ENCODE measurements at regions not wholly inside any gene's neighbourhood (a gene's known extent, or its start where the extent isn't known, plus 50 kb on each side); places are given as distances from the start of the nearest gene placed in this dataset.

DNA sequence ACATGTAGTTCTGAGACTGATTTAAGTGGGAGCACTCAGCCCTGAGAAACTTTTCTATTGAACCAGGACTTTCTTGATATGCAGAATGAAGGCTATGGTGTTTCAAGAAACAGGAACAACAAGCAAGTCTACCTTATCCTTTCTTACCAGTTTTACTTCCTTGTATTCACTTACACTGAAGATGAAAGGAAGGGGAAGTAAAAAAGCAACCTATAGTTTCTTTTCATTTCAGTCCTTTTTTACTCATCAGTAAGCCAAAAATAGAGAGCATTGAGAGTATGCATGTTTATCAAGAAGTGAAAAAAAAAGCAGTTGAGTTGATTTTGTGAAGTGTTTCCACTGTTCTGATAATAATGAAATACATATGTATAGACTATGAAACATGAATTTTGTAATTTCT, 1010.3 kb downstream of the AMY1C start (continued):
- TF ChIP-seq ZNF30 (CRISPR knock-in tag; IDR thresholded peaks at IDR 0.05) (no peak), ZNF788 (CRISPR knock-in tag; IDR thresholded peaks at IDR 0.05; ENCODE audit: borderline replicate concordance) (no peak), ZNF432 (CRISPR knock-in tag; IDR thresholded peaks at IDR 0.05; ENCODE audit: borderline replicate concordance) (no peak), ZNF552 (CRISPR knock-in tag; IDR thresholded peaks at IDR 0.05; ENCODE audit: borderline replicate concordance) (no peak), NCOA2 (CRISPR knock-in tag; IDR thresholded peaks at IDR 0.05) (no peak), NFATC3 (CRISPR knock-in tag; IDR thresholded peaks at IDR 0.05) (no peak), ZNF180 (CRISPR knock-in tag; IDR thresholded peaks at IDR 0.05; ENCODE audit: borderline replicate concordance, low read depth) (no peak), ZNF274 (CRISPR knock-in tag; IDR thresholded peaks at IDR 0.05) (no peak), ZNF501 (CRISPR knock-in tag; IDR thresholded peaks at IDR 0.05) (no peak)
- TF ChIP-seq, protein P1, sequence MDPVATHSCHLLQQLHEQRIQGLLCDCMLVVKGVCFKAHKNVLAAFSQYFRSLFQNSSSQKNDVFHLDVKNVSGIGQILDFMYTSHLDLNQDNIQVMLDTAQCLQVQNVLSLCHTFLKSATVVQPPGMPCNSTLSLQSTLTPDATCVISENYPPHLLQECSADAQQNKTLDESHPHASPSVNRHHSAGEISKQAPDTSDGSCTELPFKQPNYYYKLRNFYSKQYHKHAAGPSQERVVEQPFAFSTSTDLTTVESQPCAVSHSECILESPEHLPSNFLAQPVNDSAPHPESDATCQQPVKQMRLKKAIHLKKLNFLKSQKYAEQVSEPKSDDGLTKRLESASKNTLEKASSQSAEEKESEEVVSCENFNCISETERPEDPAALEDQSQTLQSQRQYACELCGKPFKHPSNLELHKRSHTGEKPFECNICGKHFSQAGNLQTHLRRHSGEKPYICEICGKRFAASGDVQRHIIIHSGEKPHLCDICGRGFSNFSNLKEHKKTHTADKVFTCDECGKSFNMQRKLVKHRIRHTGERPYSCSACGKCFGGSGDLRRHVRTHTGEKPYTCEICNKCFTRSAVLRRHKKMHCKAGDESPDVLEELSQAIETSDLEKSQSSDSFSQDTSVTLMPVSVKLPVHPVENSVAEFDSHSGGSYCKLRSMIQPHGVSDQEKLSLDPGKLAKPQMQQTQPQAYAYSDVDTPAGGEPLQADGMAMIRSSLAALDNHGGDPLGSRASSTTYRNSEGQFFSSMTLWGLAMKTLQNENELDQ (CRISPR knock-in tag; IDR thresholded peaks at IDR 0.05; ENCODE audit: borderline replicate concordance): no peak

DNA sequence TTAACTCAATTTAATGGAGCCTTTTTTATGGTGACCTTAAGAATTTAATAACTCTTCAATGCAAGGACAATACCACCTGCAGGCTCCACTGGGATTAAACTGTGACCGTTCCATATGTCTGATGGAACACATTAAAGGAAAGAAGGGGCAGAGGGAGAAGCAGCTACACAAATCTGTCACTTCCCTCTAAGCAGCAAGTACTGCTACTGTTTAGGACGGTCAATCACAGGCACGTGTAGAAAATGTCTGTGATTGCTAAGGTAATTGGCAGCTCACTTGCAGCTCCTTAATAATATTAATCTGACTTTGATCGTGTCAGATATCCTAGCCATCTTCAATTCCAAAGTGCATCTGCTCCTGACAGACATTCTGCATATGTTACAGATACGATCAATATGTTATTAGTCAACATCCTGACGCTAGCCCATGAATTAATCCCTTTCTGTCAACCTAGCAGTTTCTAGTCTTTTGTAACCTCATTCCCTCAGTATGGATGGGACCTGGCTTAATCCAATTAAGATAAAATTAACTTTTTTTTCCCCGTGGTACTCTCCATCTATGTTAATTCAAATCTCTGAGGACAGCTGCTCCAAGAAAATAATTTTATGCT, 1012.4 kb downstream of the AMY1C start:
- POLR2A ChIA-PET: no interaction called here
- no peak overlapping the region for H3K4me2 ChIP-seq (ENCODE audit: low read depth, low read length)
- intact Hi-C loops (cut with micrococcal nuclease; ENCODE audit: unreplicated experiment): no loop called here
- no peaks in the 10 kb centered on the region for H3K9me3 ChIP-seq (ENCODE audit: low read length)
- H3K4me1 ChIP-seq (ENCODE audit: insufficient read depth, low read length): no peaks in the 10 kb centered on the region
- DNase-seq (ENCODE audit: low spot score): no peak
- WGBS (ENCODE audit: low lambda C conversion rate): 0% methylated on average over 7 of the region's 7 CpGs
- in situ Hi-C loops (cut with HindIII; ENCODE audit: extremely low pct_ligation_motif_present, low pct_unique_long_range_greater_than_20kb): no loop called here
- no peak overlapping the region for H3K4me3 ChIP-seq (replicated peaks in 1 of 3; ENCODE audit: insufficient read depth in 1 of 3, low read depth in 2 of 3, low read length in 3 of 3)
- no peak for FAIRE-seq
- ATAC-seq: no peak
- no peaks in the 10 kb centered on the region for H3K79me2 ChIP-seq (ENCODE audit: insufficient read depth, low read length)
- H3K36me3 ChIP-seq (replicated peaks in 1 of 2; ENCODE audit: control insufficient read depth in 1 of 2, insufficient read depth in 2 of 2, low read length in 2 of 2): no peaks in the 10 kb centered on the region
- no TSS peak for BruUV-seq (replicated peaks)
- no peak overlapping the region for H3K27ac ChIP-seq (ENCODE audit: extremely low read length, insufficient read depth, low read length)
- no peak overlapping the region for H2AFZ ChIP-seq (ENCODE audit: low read length)
- CTCF ChIA-PET (ENCODE audit: low intra/inter-chr PET ratio, low total read pairs): no interaction called here
- no peaks in the 10 kb centered on the region for H4K20me1 ChIP-seq (ENCODE audit: insufficient read depth, low read length)
- no peak overlapping the region for H3K9ac ChIP-seq (ENCODE audit: insufficient read depth, low read depth, low read length)
- H3K27me3 ChIP-seq (ENCODE audit: control insufficient read depth in 1 of 2, insufficient read depth in 2 of 2, low read length in 2 of 2): no peaks in the 10 kb centered on the region
- TF ChIP-seq KLF9 (CRISPR knock-in tag; IDR thresholded peaks at IDR 0.05; ENCODE audit: low read depth): no peak
- TF ChIP-seq KDM4B (CRISPR knock-in tag; IDR thresholded peaks at IDR 0.05): no peak
- no peak for TF ChIP-seq AKAP8 (CRISPR knock-in tag; IDR thresholded peaks at IDR 0.05)
- TF ChIP-seq, protein P2, sequence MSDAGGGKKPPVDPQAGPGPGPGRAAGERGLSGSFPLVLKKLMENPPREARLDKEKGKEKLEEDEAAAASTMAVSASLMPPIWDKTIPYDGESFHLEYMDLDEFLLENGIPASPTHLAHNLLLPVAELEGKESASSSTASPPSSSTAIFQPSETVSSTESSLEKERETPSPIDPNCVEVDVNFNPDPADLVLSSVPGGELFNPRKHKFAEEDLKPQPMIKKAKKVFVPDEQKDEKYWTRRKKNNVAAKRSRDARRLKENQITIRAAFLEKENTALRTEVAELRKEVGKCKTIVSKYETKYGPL (CRISPR knock-in tag; IDR thresholded peaks at IDR 0.05): no peak
- no peak for TF ChIP-seq ZNF644 (CRISPR knock-in tag; IDR thresholded peaks at IDR 0.05; ENCODE audit: low read depth)
- TF ChIP-seq, protein P3, sequence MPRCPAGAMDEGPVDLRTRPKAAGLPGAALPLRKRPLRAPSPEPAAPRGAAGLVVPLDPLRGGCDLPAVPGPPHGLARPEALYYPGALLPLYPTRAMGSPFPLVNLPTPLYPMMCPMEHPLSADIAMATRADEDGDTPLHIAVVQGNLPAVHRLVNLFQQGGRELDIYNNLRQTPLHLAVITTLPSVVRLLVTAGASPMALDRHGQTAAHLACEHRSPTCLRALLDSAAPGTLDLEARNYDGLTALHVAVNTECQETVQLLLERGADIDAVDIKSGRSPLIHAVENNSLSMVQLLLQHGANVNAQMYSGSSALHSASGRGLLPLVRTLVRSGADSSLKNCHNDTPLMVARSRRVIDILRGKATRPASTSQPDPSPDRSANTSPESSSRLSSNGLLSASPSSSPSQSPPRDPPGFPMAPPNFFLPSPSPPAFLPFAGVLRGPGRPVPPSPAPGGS (CRISPR knock-in tag; IDR thresholded peaks at IDR 0.05): no peak
- TF ChIP-seq TP53 (CRISPR knock-in tag; conservative IDR thresholded peaks at IDR 0.05): no peak
- no peak for TF ChIP-seq MED8 (CRISPR knock-in tag; IDR thresholded peaks at IDR 0.05; ENCODE audit: insufficient replicate concordance)
- no peak for TF ChIP-seq HNF4G (IDR thresholded peaks at IDR 0.05; ENCODE audit: borderline replicate concordance, low read depth, low read length)
- TF ChIP-seq HNF4G (CRISPR knock-in tag; IDR thresholded peaks at IDR 0.05; ENCODE audit: borderline replicate concordance, low read depth): no peak
- TF ChIP-seq ZNF234 (CRISPR knock-in tag; conservative IDR thresholded peaks at IDR 0.05): no peak
